ENCODE measurements at regions not wholly inside any gene's neighbourhood (a gene's known extent, or its start where the extent isn't known, plus 50 kb on each side); places are given as distances from the start of the nearest gene placed in this dataset.

GRCh38 chr20:19008497-19008896 is 194.9 kb downstream of the SCP2D1 start:
- Mint-ChIP-seq H3K4me3 (no peak overlapping the region), H3K4me1 (no peaks in the 10 kb centered on the region), H3K27ac (no peak overlapping the region), H3K9me3 (peaks cover 0 to 4% (median 0%) of the 10 kb centered on the region in 11 donors), H3K27me3 (peaks cover 0 to 21% (median 10%) of the 10 kb centered on the region in 5 donors), H3K36me3 (no peaks in the 10 kb centered on the region)
- H3K9me3 ChIP-seq (ENCODE audit: control insufficient read depth in 2 of 3, low read length in 3 of 3), result no peaks in the 10 kb centered on the region
- POLR2A ChIA-PET, result no interaction called here
- no peak for ATAC-seq
- intact Hi-C loops (cut with micrococcal nuclease), result no loop called here
- H3K36me3 ChIP-seq (ENCODE audit: control insufficient read depth in 2 of 3, insufficient read depth in 3 of 3, low read length in 3 of 3), result no peaks in the 10 kb centered on the region
- H3K4me1 ChIP-seq (ENCODE audit: control insufficient read depth in 2 of 2, insufficient read depth in 2 of 2, low read length in 2 of 2), result no peaks in the 10 kb centered on the region
- no peak overlapping the region for H3K4me3 ChIP-seq (ENCODE audit: low read length)
- DNase-seq, result no peak
- no peak overlapping the region for H3K27ac ChIP-seq (ENCODE audit: low read depth, low read length)
- CTCF ChIA-PET, result no interaction called here
- no peaks in the 10 kb centered on the region for H3K27me3 ChIP-seq (ENCODE audit: control insufficient read depth in 2 of 2, insufficient read depth in 2 of 2, low read length in 2 of 2)

GRCh38 chr20:19009081-19009688 is 195.6 kb downstream of the SCP2D1 start:
- intact Hi-C loops (cut with micrococcal nuclease), result no loop called here

GRCh38 chr20:19012676-19013075 is 199.1 kb downstream of the SCP2D1 start:
- peaks cover 0 to 7% (median 0%) of the 10 kb centered on the region in 11 donors for H3K9me3 Mint-ChIP-seq
- peaks cover 0 to 13% (median 0%) of the 10 kb centered on the region in 5 donors for H3K27me3 Mint-ChIP-seq
- ChIA-PET POLR2A (no interaction called here), CTCF (no interaction called here)
- Histone ChIP-seq H3K36me3 (ENCODE audit: control insufficient read depth in 2 of 3, insufficient read depth in 3 of 3, low read length in 3 of 3) (no peaks in the 10 kb centered on the region), H3K4me1 (ENCODE audit: control insufficient read depth in 2 of 2, insufficient read depth in 2 of 2, low read length in 2 of 2) (no peaks in the 10 kb centered on the region), H3K4me3 (ENCODE audit: low read length) (no peak overlapping the region), H3K27ac (ENCODE audit: low read depth, low read length) (no peak overlapping the region), H3K9me3 (ENCODE audit: control insufficient read depth in 2 of 3, low read length in 3 of 3) (no peaks in the 10 kb centered on the region), H3K27me3 (ENCODE audit: control insufficient read depth in 2 of 2, insufficient read depth in 2 of 2, low read length in 2 of 2) (no peaks in the 10 kb centered on the region)
- no peak overlapping the region for H3K27ac Mint-ChIP-seq
- ATAC-seq (no peak), DNase-seq (no peak)
- intact Hi-C loops (cut with micrococcal nuclease), result no loop called here
- H3K36me3 Mint-ChIP-seq, result no peaks in the 10 kb centered on the region
- no peak overlapping the region for H3K4me3 Mint-ChIP-seq
- peaks cover 0 to 1% (median 0%) of the 10 kb centered on the region in 7 donors for H3K4me1 Mint-ChIP-seq

More at GRCh38 chr20:19009081-19009688, 195.6 kb downstream of the SCP2D1 start:
- Histone ChIP-seq H3K4me1 (ENCODE audit: control insufficient read depth in 2 of 2, insufficient read depth in 2 of 2, low read length in 2 of 2) (no peaks in the 10 kb centered on the region), H3K27ac (ENCODE audit: low read depth, low read length) (no peak overlapping the region), H3K27me3 (ENCODE audit: control insufficient read depth in 2 of 2, insufficient read depth in 2 of 2, low read length in 2 of 2) (no peaks in the 10 kb centered on the region), H3K9me3 (ENCODE audit: control insufficient read depth in 2 of 3, low read length in 3 of 3) (no peaks in the 10 kb centered on the region), H3K4me3 (ENCODE audit: low read length) (no peak overlapping the region), H3K36me3 (ENCODE audit: control insufficient read depth in 2 of 3, insufficient read depth in 3 of 3, low read length in 3 of 3) (no peaks in the 10 kb centered on the region)
- no peak overlapping the region for H3K27ac Mint-ChIP-seq
- ATAC-seq (peak; percentile 22), DNase-seq (no peak)
- H3K27me3 Mint-ChIP-seq, result peaks cover 0 to 21% (median 7%) of the 10 kb centered on the region in 5 donors
- H3K9me3 Mint-ChIP-seq, result peaks cover 0 to 7% (median 0%) of the 10 kb centered on the region in 11 donors
- no peaks in the 10 kb centered on the region for H3K4me1 Mint-ChIP-seq
- H3K36me3 Mint-ChIP-seq, result no peaks in the 10 kb centered on the region
- no peak overlapping the region for H3K4me3 Mint-ChIP-seq
- POLR2A ChIA-PET, result no interaction called here
- CTCF ChIA-PET, result no interaction called here

- DNase-seq, result no peak
- no peaks in the 10 kb centered on the region for H3K9me3 ChIP-seq (ENCODE audit: control insufficient read depth in 2 of 3, low read length in 3 of 3)
- H3K4me3 ChIP-seq (ENCODE audit: low read length), result no peak overlapping the region
- Mint-ChIP-seq H3K36me3 (no peaks in the 10 kb centered on the region), H3K9me3 (peaks cover 0 to 7% (median 0%) of the 10 kb centered on the region in 11 donors), H3K4me3 (no peak overlapping the region), H3K27me3 (peaks cover 0 to 9% (median 0%) of the 10 kb centered on the region in 5 donors), H3K4me1 (peaks cover 0 to 1% (median 0%) of the 10 kb centered on the region in 7 donors), H3K27ac (no peak overlapping the region)
- intact Hi-C loops (cut with micrococcal nuclease), result no loop called here
- H3K4me1 ChIP-seq (ENCODE audit: control insufficient read depth in 2 of 2, insufficient read depth in 2 of 2, low read length in 2 of 2), result no peaks in the 10 kb centered on the region
- no peak overlapping the region for H3K27ac ChIP-seq (ENCODE audit: low read depth, low read length)
- ATAC-seq, result no peak
- POLR2A ChIA-PET, result no interaction called here
- H3K27me3 ChIP-seq (ENCODE audit: control insufficient read depth in 2 of 2, insufficient read depth in 2 of 2, low read length in 2 of 2), result no peaks in the 10 kb centered on the region
- H3K36me3 ChIP-seq (ENCODE audit: control insufficient read depth in 2 of 3, insufficient read depth in 3 of 3, low read length in 3 of 3), result no peaks in the 10 kb centered on the region
- CTCF ChIA-PET, result no interaction called here
These were observed 198.5 kb upstream of the SLC24A3 start for GRCh38 chr20:19013907-19014306.

- intact Hi-C loops (cut with micrococcal nuclease), result no loop called here
- no peaks in the 10 kb centered on the region for H3K36me3 ChIP-seq (ENCODE audit: control insufficient read depth in 2 of 3, insufficient read depth in 3 of 3, low read length in 3 of 3)
- DNase-seq (no peak), ATAC-seq (peak; percentile 38)
- Mint-ChIP-seq H3K36me3 (no peaks in the 10 kb centered on the region), H3K4me3 (no peak overlapping the region), H3K9me3 (peaks cover 0 to 7% (median 0%) of the 10 kb centered on the region in 11 donors), H3K4me1 (peaks cover 0 to 1% (median 0%) of the 10 kb centered on the region in 7 donors), H3K27me3 (peaks cover 0 to 8% (median 0%) of the 10 kb centered on the region in 5 donors), H3K27ac (peak overlapping the region in 1 of 9 donors; percentile 22)
- no peaks in the 10 kb centered on the region for H3K4me1 ChIP-seq (ENCODE audit: control insufficient read depth in 2 of 2, insufficient read depth in 2 of 2, low read length in 2 of 2)
- no peak overlapping the region for H3K4me3 ChIP-seq (ENCODE audit: low read length)
- H3K27me3 ChIP-seq (ENCODE audit: control insufficient read depth in 2 of 2, insufficient read depth in 2 of 2, low read length in 2 of 2), result no peaks in the 10 kb centered on the region
- POLR2A ChIA-PET, result no interaction called here
- CTCF ChIA-PET, result no interaction called here
- no peak overlapping the region for H3K27ac ChIP-seq (ENCODE audit: low read depth, low read length)
- no peaks in the 10 kb centered on the region for H3K9me3 ChIP-seq (ENCODE audit: control insufficient read depth in 2 of 3, low read length in 3 of 3)
These were observed 196.9 kb upstream of the SLC24A3 start for GRCh38 chr20:19015351-19016139.

- Histone ChIP-seq H3K9me3 (ENCODE audit: control insufficient read depth in 2 of 3, low read length in 3 of 3) (peaks cover 0 to under 1% (median 0%) of the 10 kb centered on the region in 3 experiments), H3K27me3 (ENCODE audit: control insufficient read depth in 2 of 2, insufficient read depth in 2 of 2, low read length in 2 of 2) (no peaks in the 10 kb centered on the region), H3K27ac (ENCODE audit: low read depth, low read length) (no peak overlapping the region), H3K4me3 (ENCODE audit: low read length) (no peak overlapping the region), H3K4me1 (ENCODE audit: control insufficient read depth in 2 of 2, insufficient read depth in 2 of 2, low read length in 2 of 2) (no peaks in the 10 kb centered on the region), H3K36me3 (ENCODE audit: control insufficient read depth in 2 of 3, insufficient read depth in 3 of 3, low read length in 3 of 3) (no peaks in the 10 kb centered on the region)
- POLR2A ChIA-PET, result no interaction called here
- no peak for DNase-seq
- Mint-ChIP-seq H3K36me3 (no peaks in the 10 kb centered on the region), H3K27ac (peak overlapping the region in 1 of 9 donors; percentile 72), H3K27me3 (peaks cover 0 to 8% (median 0%) of the 10 kb centered on the region in 5 donors), H3K4me3 (no peak overlapping the region), H3K9me3 (peaks cover 0 to 7% (median under 1%) of the 10 kb centered on the region in 11 donors), H3K4me1 (peaks cover 0 to 1% (median 0%) of the 10 kb centered on the region in 7 donors)
- CTCF ChIA-PET, result no interaction called here
- intact Hi-C loops (cut with micrococcal nuclease), result no loop called here
- no peak for ATAC-seq
These were observed 196.3 kb upstream of the SLC24A3 start for GRCh38 chr20:19016140-19016497.
